Mucosa of descending colon (tissue), 3 donors: ENCODE measurements at regions not wholly inside any gene's neighbourhood (a gene's known extent, or its start where the extent isn't known, plus 50 kb on each side); places are given as distances from the start of the nearest gene placed in this dataset.

Experiments
- ATAC-seq: fragments of 200-7000 bp; cut with Tn5 transposase; one replicate; pipeline ENCODE4 v1.9.1; 2020; ENCODE audit warnings: mild to moderate bottlenecking, moderate library complexity
- DNase-seq, 3 donors: peaks; one replicate each; pipeline ENCODE4 v3.0.0-alpha.2; 2020
- H3K36me3 ChIP-seq: fragments of 200-600 bp; one replicate; pipeline ENCODE4 v1.8.0; 2021; ENCODE audit warnings: low read depth, mild to moderate bottlenecking
- H3K4me1 ChIP-seq: fragments of 200-600 bp; one replicate; pipeline ENCODE4 v1.8.0; 2021; ENCODE audit warnings: low read depth, mild to moderate bottlenecking
- H3K4me3 ChIP-seq: fragments of 200-600 bp; one replicate; pipeline ENCODE4 v1.8.0; 2021; ENCODE audit warnings: mild to moderate bottlenecking
- H3K9me3 ChIP-seq: fragments of 200-600 bp; one replicate; pipeline ENCODE4 v1.8.0; 2021; ENCODE audit warnings: mild to moderate bottlenecking
- intact Hi-C, 2 donors: fragments of 100-400 bp; cut with DNase I in 1 of 2; cut with micrococcal nuclease in 1 of 2; formaldehyde crosslinking; loops; one replicate each; pipeline versions ENCODE4 v1.11.0 to v1.11.1; 2022; cut with DNase I, micrococcal nuclease
- TF ChIP-seq, protein P1 (sequence below): fragments of 200-600 bp; IDR thresholded peaks from one replicate; pipeline ENCODE4 v1.8.0; 2022; ENCODE audit warnings: antibody characterized with exemption, mild to moderate bottlenecking
- donor health status: DM: no; HTN: no; CAD: no; lungs with moderate emphysema.
- donor health status: DM: no; HTN: no; CAD: no.
- donor health status: DM: no; HTN: yes; CAD: no.

GRCh38 chr11:15519124-15519791 lies 404.5 kb downstream of the INSC start:
- intact Hi-C loops = no loop called here
- H3K36me3 ChIP-seq = no peaks in the 10 kb centered on the region
- ATAC-seq = peak; percentile 38

DNA sequence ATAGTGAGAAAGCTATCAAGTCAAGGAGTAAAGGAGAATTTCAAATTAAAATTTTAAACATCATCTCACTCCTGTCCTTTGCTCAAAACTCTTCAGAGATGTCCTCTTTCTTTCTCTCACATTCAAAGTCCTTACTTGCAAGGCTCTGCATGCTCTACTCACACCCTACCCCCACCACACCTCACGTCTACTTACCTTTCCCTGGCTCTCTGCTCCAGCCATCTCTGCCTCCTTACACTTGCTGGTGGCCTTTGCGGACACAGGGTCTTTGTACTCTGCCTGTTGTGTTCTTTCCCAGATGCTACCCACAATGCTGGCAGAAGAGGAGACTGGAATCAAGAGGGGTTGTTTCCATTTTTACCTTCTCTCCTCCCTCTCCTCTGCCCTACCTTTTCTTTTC lies 405.2 kb downstream of the INSC start:
- TF ChIP-seq, protein P1, sequence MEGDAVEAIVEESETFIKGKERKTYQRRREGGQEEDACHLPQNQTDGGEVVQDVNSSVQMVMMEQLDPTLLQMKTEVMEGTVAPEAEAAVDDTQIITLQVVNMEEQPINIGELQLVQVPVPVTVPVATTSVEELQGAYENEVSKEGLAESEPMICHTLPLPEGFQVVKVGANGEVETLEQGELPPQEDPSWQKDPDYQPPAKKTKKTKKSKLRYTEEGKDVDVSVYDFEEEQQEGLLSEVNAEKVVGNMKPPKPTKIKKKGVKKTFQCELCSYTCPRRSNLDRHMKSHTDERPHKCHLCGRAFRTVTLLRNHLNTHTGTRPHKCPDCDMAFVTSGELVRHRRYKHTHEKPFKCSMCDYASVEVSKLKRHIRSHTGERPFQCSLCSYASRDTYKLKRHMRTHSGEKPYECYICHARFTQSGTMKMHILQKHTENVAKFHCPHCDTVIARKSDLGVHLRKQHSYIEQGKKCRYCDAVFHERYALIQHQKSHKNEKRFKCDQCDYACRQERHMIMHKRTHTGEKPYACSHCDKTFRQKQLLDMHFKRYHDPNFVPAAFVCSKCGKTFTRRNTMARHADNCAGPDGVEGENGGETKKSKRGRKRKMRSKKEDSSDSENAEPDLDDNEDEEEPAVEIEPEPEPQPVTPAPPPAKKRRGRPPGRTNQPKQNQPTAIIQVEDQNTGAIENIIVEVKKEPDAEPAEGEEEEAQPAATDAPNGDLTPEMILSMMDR = no peak
- no peak for ATAC-seq

More at GRCh38 chr11:15519124-15519791, 404.5 kb downstream of the INSC start:
- H3K9me3 ChIP-seq = no peaks in the 10 kb centered on the region
- TF ChIP-seq, protein P1 = no peak
- DNase-seq = no peak
- no peak overlapping the region for H3K4me3 ChIP-seq
- no peaks in the 10 kb centered on the region for H3K4me1 ChIP-seq

GRCh38 chr11:15523543-15523942 lies 408.8 kb downstream of the INSC start:
- Histone ChIP-seq H3K9me3 (peaks cover 13% of the 10 kb centered on the region), H3K4me3 (no peak overlapping the region), H3K36me3 (no peaks in the 10 kb centered on the region), H3K4me1 (no peaks in the 10 kb centered on the region)
- ATAC-seq (no peak), DNase-seq (no peak)
- TF ChIP-seq, protein P1 = no peak
- intact Hi-C loops = no loop called here

More for the DNA sequence above, 405.2 kb downstream of the INSC start:
- no peak overlapping the region for H3K4me3 ChIP-seq
- H3K4me1 ChIP-seq = no peaks in the 10 kb centered on the region
- no peak for DNase-seq
- intact Hi-C loops = no loop called here
- H3K36me3 ChIP-seq = no peaks in the 10 kb centered on the region
- H3K9me3 ChIP-seq = no peaks in the 10 kb centered on the region

GRCh38 chr11:15525582-15525981 lies 410.9 kb downstream of the INSC start:
- Histone ChIP-seq H3K4me3 (no peak overlapping the region), H3K36me3 (no peaks in the 10 kb centered on the region), H3K4me1 (no peaks in the 10 kb centered on the region), H3K9me3 (peaks cover 13% of the 10 kb centered on the region)
- intact Hi-C loops = no loop called here
- TF ChIP-seq, protein P1 = no peak
- DNase-seq (no peak), ATAC-seq (no peak)

DNA sequence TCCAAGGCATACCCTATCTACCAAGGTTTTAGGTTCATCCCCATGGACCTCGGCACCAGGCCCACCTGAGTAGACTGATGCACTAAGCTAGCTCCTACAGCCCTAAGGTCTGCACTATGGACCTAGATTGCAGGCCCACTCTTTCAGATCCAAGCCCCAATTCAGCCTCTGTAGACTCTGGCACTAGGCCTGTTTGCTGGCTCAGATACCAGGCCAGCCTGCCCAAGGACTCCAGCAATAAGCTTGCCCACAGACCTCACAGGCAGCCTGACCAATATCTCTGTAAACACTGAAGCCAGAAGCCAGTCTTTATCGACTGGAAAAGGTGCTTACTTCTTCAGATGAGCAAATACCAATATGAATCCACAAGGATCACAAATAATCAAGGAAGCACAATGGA lies 411.3 kb downstream of the INSC start:
- H3K36me3 ChIP-seq = no peaks in the 10 kb centered on the region
- intact Hi-C loops = no loop called here
- TF ChIP-seq, protein P1 = no peak
- DNase-seq = no peak
- no peak for ATAC-seq
- peaks cover 13% of the 10 kb centered on the region for H3K9me3 ChIP-seq
- H3K4me1 ChIP-seq = no peaks in the 10 kb centered on the region
- H3K4me3 ChIP-seq = no peak overlapping the region
